NCI-H1694 (cell line): ENCODE measurements at regions not wholly inside any gene's neighbourhood (a gene's known extent, or its start where the extent isn't known, plus 50 kb on each side); places are given as distances from the start of the nearest gene placed in this dataset.

Source experiments
- DNase-seq: peaks from one replicate; lab custom pipeline; 2025; lab: John Stamatoyannopoulos, UW

- no peak for DNase-seq
Measured at GRCh38 chr14:86897704-86898513, 1095.1 kb downstream of the GALC start.

- no peak for DNase-seq
Measured at GRCh38 chr14:86897224-86897623, 1095.8 kb downstream of the GALC start.

GRCh38 chr14:86896701-86897100 is 1096.3 kb downstream of the GALC start:
- DNase-seq, result no peak

- DNase-seq, result no peak
Measured at GRCh38 chr14:86892152-86892956, 1100.6 kb downstream of the GALC start.

DNA sequence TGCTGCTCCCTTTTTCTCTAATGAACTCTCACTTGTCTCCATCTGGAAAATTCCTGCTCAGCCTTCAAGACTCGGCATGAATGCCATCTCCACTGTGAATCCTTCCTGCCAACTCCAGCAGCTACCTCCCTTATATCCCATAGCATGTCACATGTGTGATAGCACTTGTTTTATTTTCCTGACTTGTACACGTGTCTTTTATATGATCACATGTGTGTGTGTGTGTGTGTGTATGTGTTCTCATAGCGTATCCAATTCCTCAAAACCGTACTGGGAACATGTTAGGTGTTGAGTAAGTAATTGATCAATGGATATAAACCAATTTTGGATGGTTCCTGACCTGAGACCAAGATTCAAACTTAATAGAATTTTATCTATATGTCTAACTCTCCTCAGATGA is 1107.7 kb downstream of the GALC start:
- no peak for DNase-seq

DNA sequence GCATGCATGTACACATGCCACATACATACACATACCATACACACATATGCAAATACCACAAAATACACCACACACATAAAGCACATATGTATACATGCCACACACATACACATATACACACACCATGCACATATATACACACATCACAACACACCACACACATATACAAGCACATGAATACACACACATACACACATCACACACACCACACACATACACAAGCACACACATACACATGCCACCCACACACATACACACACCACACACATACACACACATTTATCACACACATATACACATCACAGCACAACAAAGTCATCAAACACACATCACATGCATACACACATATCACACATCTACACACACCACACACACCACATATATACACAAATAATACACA is 1108.5 kb downstream of the GALC start:
- no peak for DNase-seq

DNA sequence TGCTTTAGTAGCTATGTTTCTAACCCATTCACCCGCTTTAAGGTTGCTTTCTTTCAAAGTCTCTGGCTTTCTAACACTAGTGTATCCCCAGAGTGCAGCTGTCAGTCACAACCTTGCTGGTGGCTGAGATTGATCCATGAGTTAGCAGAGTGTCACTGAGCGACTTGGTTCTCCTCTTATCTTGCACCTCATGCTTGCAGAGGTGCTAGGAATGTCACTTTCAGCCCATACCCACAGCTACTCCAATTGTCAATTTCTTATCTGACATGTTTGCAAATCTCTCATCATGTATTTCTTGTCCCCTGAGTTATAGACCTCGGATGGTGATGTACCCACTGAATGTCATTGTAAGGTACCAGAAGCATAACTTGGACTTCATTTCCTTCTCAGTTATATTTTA is 1110.2 kb downstream of the GALC start:
- no peak for DNase-seq

DNA sequence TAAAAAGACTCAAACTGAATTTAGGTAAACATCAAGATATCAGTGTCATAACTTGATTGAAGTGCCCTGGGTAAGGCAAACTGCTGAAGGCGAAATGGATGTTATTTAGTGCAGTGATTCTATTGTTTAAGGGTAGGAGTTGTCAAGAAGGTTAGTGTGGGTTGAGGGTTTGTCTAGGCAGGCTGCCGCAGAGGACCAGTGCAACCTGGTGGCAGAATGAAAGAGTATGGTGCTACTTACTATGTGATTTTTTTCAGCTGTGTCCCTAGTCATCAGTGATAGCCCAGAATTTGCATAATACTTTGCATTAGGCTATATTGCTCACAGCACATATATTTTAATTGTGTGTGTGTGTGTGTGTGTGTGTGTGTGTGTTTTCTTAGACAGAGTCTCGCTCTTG is 1127.0 kb downstream of the GALC start:
- no peak for DNase-seq

GRCh38 chr14:86858591-86858990 is 1134.4 kb downstream of the GALC start:
- no peak for DNase-seq

GRCh38 chr14:86858031-86858430 is 1135.0 kb downstream of the GALC start:
- DNase-seq, result no peak

DNA sequence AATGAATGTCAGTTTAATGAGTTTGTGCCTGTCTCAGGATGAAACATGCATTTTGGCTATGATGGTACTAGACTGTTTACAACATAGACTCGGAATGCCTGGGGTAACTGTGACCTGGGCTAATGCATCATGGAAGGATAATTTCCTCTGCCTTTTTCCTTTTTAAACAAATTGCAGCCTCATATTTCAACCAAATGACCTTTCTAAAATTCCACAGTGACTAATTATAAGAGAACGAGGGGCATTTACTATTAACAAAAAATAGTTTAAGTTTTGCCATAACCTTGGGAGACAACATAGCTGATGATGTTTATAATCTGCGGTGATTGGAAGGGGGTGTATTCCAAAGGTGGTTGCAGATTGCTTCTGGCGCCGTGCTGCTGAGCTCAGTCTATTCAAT is 1140.5 kb downstream of the GALC start:
- no peak for DNase-seq

- no peak for DNase-seq
Measured at GRCh38 chr14:86847140-86847539, 1145.8 kb downstream of the GALC start.

GRCh38 chr14:86838363-86838762 is 1154.6 kb downstream of the GALC start:
- no peak for DNase-seq

DNA sequence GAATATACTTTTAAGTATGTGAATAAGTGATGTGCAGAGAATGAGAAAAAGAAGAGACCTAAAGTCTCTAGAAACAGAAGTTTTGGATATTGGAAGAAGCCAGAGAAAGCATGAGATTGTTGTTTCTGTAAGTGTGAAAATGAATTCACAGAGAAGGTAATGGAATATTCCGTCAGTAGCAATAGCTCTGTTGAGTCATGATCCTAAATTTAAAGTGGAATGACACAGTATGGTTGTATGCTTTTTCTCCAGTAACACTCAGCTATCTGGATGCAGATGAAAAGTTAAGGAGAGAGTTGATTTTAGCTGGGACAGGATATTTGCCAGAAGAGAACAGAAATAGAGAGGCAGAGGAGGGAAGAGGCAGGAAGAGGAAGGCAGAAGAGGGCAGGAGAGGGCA is 1166.3 kb downstream of the GALC start:
- no peak for DNase-seq

GRCh38 chr14:86824167-86824566 is 1168.8 kb downstream of the GALC start:
- no peak for DNase-seq

DNA sequence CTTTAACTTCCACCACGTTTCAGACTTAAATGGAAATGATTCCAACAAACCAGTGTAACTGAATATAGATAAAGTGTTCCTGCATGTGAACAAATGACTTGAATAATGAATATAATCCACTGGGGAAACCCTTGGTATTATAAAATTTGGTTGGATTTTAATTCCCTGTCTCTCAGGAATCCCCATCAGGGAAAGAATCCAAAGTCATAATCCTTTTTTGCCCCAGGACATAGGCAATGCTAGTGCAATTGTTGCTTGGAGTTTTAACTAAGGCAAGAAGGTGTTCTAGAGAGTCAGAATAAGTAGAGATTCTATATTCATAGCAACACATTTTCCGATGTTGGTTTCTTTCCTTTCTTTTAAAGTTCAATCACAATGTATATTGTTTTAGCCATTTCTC is 1169.4 kb downstream of the GALC start:
- DNase-seq, result no peak

DNA sequence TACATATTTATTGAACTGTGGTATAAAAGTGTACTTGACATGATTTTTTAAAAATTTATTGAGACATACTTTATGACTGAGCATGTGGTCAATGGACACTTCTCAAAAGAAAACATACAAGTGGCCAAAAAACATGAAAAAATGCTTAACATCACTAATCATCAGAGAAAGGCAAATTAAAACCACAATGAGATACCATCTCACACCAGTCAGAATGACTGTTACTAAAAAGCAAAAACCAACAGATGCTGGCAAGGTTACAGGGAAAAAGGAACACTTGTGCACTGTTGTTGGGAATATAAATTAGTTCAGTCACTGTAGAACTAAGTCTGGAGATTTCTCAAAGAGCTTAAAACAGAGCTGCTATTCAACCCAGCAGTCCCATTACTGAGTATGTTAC is 1177.6 kb downstream of the GALC start:
- no peak for DNase-seq

- no peak for DNase-seq
Measured at GRCh38 chr14:86802726-86803125, 1190.3 kb downstream of the GALC start.

DNA sequence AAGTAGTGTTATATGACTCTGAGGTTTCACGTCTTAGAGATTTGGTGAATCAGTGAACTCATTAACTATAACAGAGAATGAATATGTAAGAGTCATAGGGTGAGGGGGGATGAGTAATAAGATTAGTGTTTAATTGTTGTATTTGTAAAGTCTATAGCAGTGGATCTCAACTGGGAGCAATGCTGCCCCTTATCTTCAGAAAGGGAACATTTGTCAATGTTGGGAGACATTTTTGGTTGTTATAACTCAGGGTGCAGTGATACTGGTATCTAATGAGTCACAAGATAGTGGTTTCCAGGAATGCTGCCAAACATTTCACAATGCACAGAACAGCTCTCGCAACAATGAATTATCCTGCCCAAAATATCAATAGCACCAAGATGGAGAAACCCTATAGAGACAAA is 1193.7 kb downstream of the GALC start:
- DNase-seq, result no peak

DNA sequence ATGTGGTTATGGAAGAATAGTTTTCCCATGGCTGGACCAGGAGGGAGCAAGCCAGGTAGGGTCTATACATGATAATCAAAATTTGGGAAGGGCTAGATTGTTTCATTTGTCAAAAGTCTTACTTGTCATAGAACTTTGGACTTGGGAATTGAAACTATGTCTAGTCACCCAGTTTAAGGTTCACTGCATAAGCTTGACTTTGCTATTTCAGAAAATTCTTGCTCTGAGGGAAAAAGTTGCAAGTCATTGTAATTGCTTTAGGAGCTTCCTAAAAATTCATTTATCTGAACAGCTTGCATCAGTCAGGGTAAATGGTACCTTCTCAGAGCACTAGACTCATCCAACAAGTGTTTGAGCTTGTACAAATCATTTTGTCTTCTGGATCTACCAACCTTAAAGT is 1194.7 kb downstream of the GALC start:
- DNase-seq, result no peak

- no peak for DNase-seq
Measured at GRCh38 chr14:86797075-86797351, 1196.0 kb downstream of the GALC start.

DNA sequence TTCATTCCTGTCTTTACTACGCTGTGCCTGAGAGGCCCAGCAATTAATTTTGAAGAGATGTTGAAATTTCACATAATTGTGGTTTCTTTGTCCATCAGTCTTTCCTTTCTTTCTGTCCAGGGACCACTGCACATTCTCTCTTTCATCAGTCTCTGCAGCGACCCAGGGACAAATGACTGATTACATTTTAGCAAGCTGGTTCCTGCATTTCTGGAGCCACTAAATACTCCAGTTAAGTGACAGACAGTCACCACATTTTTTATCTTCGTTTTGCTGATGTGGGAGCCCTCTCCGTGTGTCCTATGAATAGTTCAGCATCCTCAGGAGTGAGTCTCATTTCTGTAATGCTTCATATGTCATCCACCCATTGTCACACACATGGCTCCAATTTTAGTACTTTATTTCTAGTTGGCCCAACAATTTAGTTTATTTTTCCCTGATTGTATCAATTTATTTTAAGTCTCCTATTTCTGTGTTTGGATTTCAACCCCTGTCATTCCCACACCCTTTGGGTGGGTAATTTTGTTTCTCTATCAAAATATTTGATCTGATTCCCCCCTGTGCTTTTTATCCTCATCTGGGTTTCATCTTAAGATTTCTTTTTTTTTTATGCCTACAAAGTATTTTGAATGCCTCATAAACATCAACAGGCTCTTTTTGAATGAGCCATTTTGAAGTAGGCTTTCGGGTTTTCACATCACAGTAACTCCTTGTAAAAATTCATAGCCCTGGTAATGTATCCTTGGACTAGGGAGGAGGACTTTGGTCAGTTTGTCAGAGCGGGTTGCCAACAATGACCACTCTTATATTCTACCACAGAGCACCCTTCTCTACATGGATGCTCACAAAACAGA is 1196.5 kb downstream of the GALC start:
- no peak for DNase-seq

- no peak for DNase-seq
Measured at GRCh38 chr14:86794689-86795088, 1198.3 kb downstream of the GALC start.
